K562 (cell line): ENCODE measurements at regions not wholly inside any gene's neighbourhood (a gene's known extent, or its start where the extent isn't known, plus 50 kb on each side); places are given as distances from the start of the nearest gene placed in this dataset.

ENCODE experiments used
- ATAC-seq: fragments of 200-7000 bp; cut with Tn5 transposase; 3 replicates; pipeline ENCODE4 v1.9.1; 2020; ENCODE audit warnings: moderate library complexity
- BruUV-seq: library from RNA; stranded (reverse); fragments of 400-500 nt; replicated peaks from 2 replicates; lab custom pipeline; 2021; lab: Mats Ljungman, UMichigan
- CTCF ChIA-PET: fragments of 300-600 bp; formaldehyde crosslinking; extraction: SDS; loops from one replicate; lab custom pipeline; 2021; ENCODE audit warnings: low intra/inter-chr PET ratio; lab: Yijun Ruan, JAX
- POLR2A ChIA-PET: fragments of 300-600, 350-650 bp; sonication (Branson Sonifier 250); formaldehyde crosslinking; extraction: SDS; loops from one replicate; lab custom pipeline; 2021; ENCODE audit warnings: antibody characterized with exemption, inconsistent platforms; lab: Yijun Ruan, JAX
- DNase-seq, 4 experiments: peaks; one replicate each; pipeline versions ENCODE4 v3.0.0 to v3.0.0-alpha.2; 2011 to 2018; ENCODE audit warnings: low spot score in 3 of 4, mixed read lengths in 3 of 4; ENCODE audit errors: extremely low read depth in 1 of 4
- FAIRE-seq: peaks from 2 replicates; lab custom pipeline; 2011; peaks lifted over from hg19 to GRCh38; lab: Jason Lieb, UNC
- H2AFZ ChIP-seq: 2 replicates; pipeline ENCODE4 v1.6.0; 2011; ENCODE audit warnings: low read depth, low read length, control low read depth, inconsistent platforms
- H3K27ac ChIP-seq: fragments of 200-600 bp; 3 replicates; pipeline ENCODE4 v1.8.0; 2011; ENCODE audit warnings: low read depth, mild to moderate bottlenecking, control low read depth, inconsistent platforms, low read length, moderate library complexity, mixed read lengths; ENCODE audit errors: extremely low read depth
- H3K27me3 ChIP-seq, 2 experiments: fragments of 300-600 bp in 1 of 2; 2 replicates in 1 of 2; 3 replicates in 1 of 2; pipeline versions ENCODE4 v1.6.0 to v1.8.0; 2011; ENCODE audit warnings: inconsistent platforms in 2 of 2, low read length in 2 of 2, mild to moderate bottlenecking in 1 of 2, mixed read lengths in 1 of 2, moderate library complexity in 1 of 2; ENCODE audit not compliant: control insufficient read depth in 2 of 2, insufficient read depth in 2 of 2
- H3K36me3 ChIP-seq: fragments of 300-600 bp; 3 replicates; pipeline ENCODE4 v1.8.0; 2011; ENCODE audit warnings: mild to moderate bottlenecking, low read length, inconsistent platforms; ENCODE audit not compliant: control insufficient read depth, insufficient read depth
- H3K4me1 ChIP-seq, 2 experiments: fragments of 200-600 bp in 1 of 2; replicated peaks in 1 of 2; 2 replicates in 1 of 2; 3 replicates in 1 of 2; pipeline versions ENCODE4 v1.5.1 to v1.8.0; 2011; ENCODE audit warnings: inconsistent platforms in 2 of 2, low read length in 2 of 2, mild to moderate bottlenecking in 1 of 2, mixed read lengths in 1 of 2, moderate library complexity in 1 of 2; ENCODE audit not compliant: control insufficient read depth in 2 of 2, insufficient read depth in 2 of 2
- H3K4me2 ChIP-seq: 2 replicates; pipeline ENCODE4 v1.6.1; 2011; ENCODE audit warnings: low read length, control low read depth, inconsistent platforms, mixed read lengths; ENCODE audit not compliant: insufficient read depth
- H3K4me3 ChIP-seq: fragments of 200-600 bp; sonication (generic), shearing (Covaris generic); 2 replicates; pipeline ENCODE4 v1.5.1; 2016; ENCODE audit warnings: control low read depth, inconsistent platforms
- H3K79me2 ChIP-seq: fragments of 200-600 bp; 3 replicates; pipeline ENCODE4 v1.8.0; 2011; ENCODE audit warnings: low read length, inconsistent platforms; ENCODE audit not compliant: control insufficient read depth, insufficient read depth
- H3K9ac ChIP-seq, 2 experiments: 2 replicates each; pipeline versions ENCODE4 v1.6.0 to v1.6.1; 2011; ENCODE audit warnings: low read depth in 2 of 2, low read length in 2 of 2, control low read depth in 1 of 2, inconsistent platforms in 1 of 2, mild to moderate bottlenecking in 1 of 2, mixed read lengths in 1 of 2; ENCODE audit not compliant: insufficient read depth in 1 of 2
- H3K9me1 ChIP-seq: one replicate; pipeline ENCODE4 v1.6.0; 2011; ENCODE audit warnings: inconsistent platforms, mild to moderate bottlenecking, low read length, moderate library complexity; ENCODE audit not compliant: control insufficient read depth, insufficient read depth
- H3K9me3 ChIP-seq: replicated peaks from 2 replicates; pipeline ENCODE4 v1.5.1; 2011; ENCODE audit warnings: low read depth, low read length, inconsistent platforms; ENCODE audit not compliant: control insufficient read depth, insufficient read depth
- H4K20me1 ChIP-seq: replicated peaks from 2 replicates; pipeline ENCODE4 v1.6.1; 2011; ENCODE audit warnings: low read length, inconsistent platforms, mixed read lengths; ENCODE audit not compliant: control insufficient read depth, insufficient read depth
- ATF4 ChIP-seq: fragments of 450-650 bp; formaldehyde crosslinking; IDR thresholded peaks from 2 replicates; pipeline ENCODE4 v1.4.0; 2022; ENCODE audit warnings: mild to moderate bottlenecking, moderate library complexity
- C11orf30 ChIP-seq: fragments of 450-650 bp; IDR thresholded peaks from 2 replicates; pipeline ENCODE4 v1.6.1; 2016; ENCODE audit warnings: low read depth, mild to moderate bottlenecking
- CSDE1 ChIP-seq, 2 experiments: fragments of 450-650 bp; IDR thresholded peaks; 2 replicates each; pipeline ENCODE4 v1.6.1; 2016; ENCODE audit warnings: mild to moderate bottlenecking in 1 of 2
- MYBL2 ChIP-seq, 2 experiments: fragments of 450-650 bp in 1 of 2; sonication (generic) in 1 of 2; formaldehyde crosslinking in 1 of 2; IDR thresholded peaks; 2 replicates each; pipeline versions ENCODE4 v1.6.1 to v1.8.1; 2017 to 2022; ENCODE audit warnings: borderline replicate concordance in 1 of 2, inconsistent platforms in 1 of 2, low read depth in 1 of 2, mild to moderate bottlenecking in 1 of 2, missing genetic modification reagents in 1 of 2, moderate library complexity in 1 of 2
- POLR2AphosphoS2 ChIP-seq: IDR thresholded peaks from 2 replicates; pipeline ENCODE4 v1.6.1; 2012; ENCODE audit warnings: low read length, improper control_type of control experiment
- POU5F1 ChIP-seq: fragments of 150-350 bp; IDR thresholded peaks from 2 replicates; pipeline ENCODE4 v1.6.1; 2014; ENCODE audit warnings: borderline replicate concordance, low read length, low read depth, mild to moderate bottlenecking; ENCODE audit not compliant: partially characterized antibody
- PTBP1 ChIP-seq: fragments of 200-400 bp; formaldehyde crosslinking; IDR thresholded peaks from 2 replicates; pipeline ENCODE4 v1.6.1; 2017; ENCODE audit warnings: low read depth, low read length
- RBM14 ChIP-seq: fragments of 200-400 bp; formaldehyde crosslinking; IDR thresholded peaks from 2 replicates; pipeline ENCODE4 v1.6.1; 2018; ENCODE audit warnings: low read depth, mild to moderate bottlenecking, low read length, moderate library complexity, borderline replicate concordance; ENCODE audit not compliant: insufficient read depth
- RNF2 ChIP-seq: sonication (generic); IDR thresholded peaks from 2 replicates; pipeline ENCODE4 v1.6.1; 2016
- SRSF3 ChIP-seq: fragments of 200-400 bp; formaldehyde crosslinking; IDR thresholded peaks from 2 replicates; pipeline ENCODE4 v1.6.1; 2016; ENCODE audit warnings: mild to moderate bottlenecking, low read length, moderate library complexity; ENCODE audit not compliant: insufficient read depth
- TCF7L2 ChIP-seq: fragments of 150-350 bp; IDR thresholded peaks from 2 replicates; pipeline ENCODE4 v1.6.1; 2016; ENCODE audit warnings: low read depth, mild to moderate bottlenecking, low read length, moderate library complexity
- TGIF2 ChIP-seq: sonication (generic); formaldehyde crosslinking; IDR thresholded peaks from 2 replicates; pipeline ENCODE4 v1.8.1; 2022; ENCODE audit warnings: mild to moderate bottlenecking, missing genetic modification reagents, moderate library complexity
- TOE1 ChIP-seq, 2 experiments: fragments of 450-650 bp in 1 of 2; sonication (generic) in 1 of 2; formaldehyde crosslinking in 1 of 2; IDR thresholded peaks; 2 replicates each; pipeline versions ENCODE4 v1.7.1 to v1.8.0; 2016 to 2022; ENCODE audit warnings: borderline replicate concordance in 2 of 2, mild to moderate bottlenecking in 2 of 2, antibody characterized with exemption in 1 of 2, inconsistent platforms in 1 of 2, low read depth in 1 of 2, missing genetic modification reagents in 1 of 2, moderate library complexity in 1 of 2
- ZNF3 ChIP-seq: fragments of 250-450 bp; sonication (Bioruptor Pico); IDR thresholded peaks from 2 replicates; pipeline ENCODE4 v1.5.0; 2021; ENCODE audit warnings: mild to moderate bottlenecking, moderate library complexity
- ZSCAN29 ChIP-seq: fragments of 450-650 bp; IDR thresholded peaks from 2 replicates; pipeline ENCODE4 v1.6.1; 2017
- ZZZ3 ChIP-seq: fragments of 450-650 bp; IDR thresholded peaks from 2 replicates; pipeline ENCODE4 v1.6.1; 2016; ENCODE audit warnings: antibody characterized with exemption, mild to moderate bottlenecking, moderate library complexity
- WGBS: fragments of 100-300 bp; shearing (Covaris generic); methylation state at CpG from one replicate; pipeline ENCODE4 v1.1.6; 2016; ENCODE audit warnings: low coverage, mixed read lengths; ENCODE audit not compliant: insufficient coverage; ENCODE audit errors: missing lambda C conversion rate; 5-methylcytosine and 5-hydroxymethylcytosine counted together
- in situ Hi-C: fragments of 300-500 bp; cut with MboI; formaldehyde crosslinking; loops from 4 replicates; pipeline ENCODE4 v1.15.0; 2018; ENCODE audit warnings: inconsistent platforms, mixed read lengths
- intact Hi-C: fragments of 100-400 bp; cut with micrococcal nuclease; formaldehyde crosslinking; loops from 2 replicates; pipeline ENCODE4 v1.14.2; 2022
- TF ChIP-seq, protein P1 (sequence below): fragments of 250-450 bp; sonication (Bioruptor Pico); IDR thresholded peaks from 2 replicates; pipeline ENCODE4 v1.4.0; 2020; ENCODE audit warnings: mild to moderate bottlenecking, moderate library complexity

DNA sequence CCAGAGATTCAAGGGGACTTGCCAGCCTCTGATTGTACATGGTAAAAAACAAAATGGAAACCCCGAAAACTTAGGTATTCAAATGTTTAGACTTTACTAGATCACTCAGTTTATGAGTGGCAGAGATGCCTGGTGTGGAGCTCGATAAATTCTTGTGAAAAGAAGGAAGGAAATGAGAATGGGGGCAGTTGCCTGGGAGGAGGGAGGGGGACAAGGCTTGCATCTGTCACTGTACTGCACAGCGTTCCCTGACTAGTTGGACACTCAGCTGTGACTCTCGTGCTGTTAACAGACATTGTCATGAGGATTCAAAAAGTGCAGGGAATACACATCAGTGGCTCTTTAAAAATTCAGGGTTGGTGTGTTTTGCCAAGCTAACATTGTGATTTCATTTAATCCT is 232.9 kb downstream of the ZIC5 start (continued):
- TF ChIP-seq POU5F1, result no peak
- no peak for TF ChIP-seq SRSF3
- TF ChIP-seq RBM14, result no peak
- TF ChIP-seq TCF7L2, result no peak
- TF ChIP-seq MYBL2 (IDR thresholded peaks at IDR 0.05; ENCODE audit: low read depth), result no peak
- TF ChIP-seq MYBL2 (CRISPR knock-in tag; IDR thresholded peaks at IDR 0.05; ENCODE audit: borderline replicate concordance), result no peak

GRCh38 chr13:99737481-99738245 is 233.9 kb downstream of the ZIC5 start:
- no peaks in the 10 kb centered on the region for H3K9me3 ChIP-seq
- in situ Hi-C loops (no loop called here), intact Hi-C loops (no loop called here)
- DNase-seq, result no peak
- H3K36me3 ChIP-seq, result no peaks in the 10 kb centered on the region
- H3K27me3 ChIP-seq, result peaks cover 12 to 20% of the 10 kb centered on the region in 2 experiments; a peak in 4 of 5 replicates
- ChIA-PET POLR2A (no interaction called here), CTCF (no interaction called here)
- no peak overlapping the region for H3K27ac ChIP-seq
- peaks cover 4% of the 10 kb centered on the region; the same call in 1 of the 2 replicates for H4K20me1 ChIP-seq
- H3K4me2 ChIP-seq, result no peak overlapping the region
- no peak overlapping the region for H2AFZ ChIP-seq
- WGBS, result 27% methylated on average over 7 of the region's 8 CpGs
- no peaks in the 10 kb centered on the region for H3K9me1 ChIP-seq
- no peaks in the 10 kb centered on the region for H3K79me2 ChIP-seq
- no peaks in the 10 kb centered on the region for H3K4me1 ChIP-seq
- no peak overlapping the region for H3K4me3 ChIP-seq
- FAIRE-seq, result no peak
- no peak overlapping the region for H3K9ac ChIP-seq
- no peak for ATAC-seq
- no TSS peak for BruUV-seq
- TF ChIP-seq PTBP1 (no peak), POLR2AphosphoS2 (no peak), RNF2 (no peak), CSDE1 (IDR thresholded peaks at IDR 0.05) (no peak), ZZZ3 (no peak), ZNF3 (CRISPR knock-in tag) (no peak), TGIF2 (CRISPR knock-in tag) (no peak), ZSCAN29 (no peak), TOE1 (IDR thresholded peaks at IDR 0.05; ENCODE audit: borderline replicate concordance) (no peak), TOE1 (CRISPR knock-in tag; IDR thresholded peaks at IDR 0.05; ENCODE audit: borderline replicate concordance, low read depth) (no peak), ATF4 (CRISPR knock-in tag) (no peak), C11orf30 (no peak)
- TF ChIP-seq, protein P1, sequence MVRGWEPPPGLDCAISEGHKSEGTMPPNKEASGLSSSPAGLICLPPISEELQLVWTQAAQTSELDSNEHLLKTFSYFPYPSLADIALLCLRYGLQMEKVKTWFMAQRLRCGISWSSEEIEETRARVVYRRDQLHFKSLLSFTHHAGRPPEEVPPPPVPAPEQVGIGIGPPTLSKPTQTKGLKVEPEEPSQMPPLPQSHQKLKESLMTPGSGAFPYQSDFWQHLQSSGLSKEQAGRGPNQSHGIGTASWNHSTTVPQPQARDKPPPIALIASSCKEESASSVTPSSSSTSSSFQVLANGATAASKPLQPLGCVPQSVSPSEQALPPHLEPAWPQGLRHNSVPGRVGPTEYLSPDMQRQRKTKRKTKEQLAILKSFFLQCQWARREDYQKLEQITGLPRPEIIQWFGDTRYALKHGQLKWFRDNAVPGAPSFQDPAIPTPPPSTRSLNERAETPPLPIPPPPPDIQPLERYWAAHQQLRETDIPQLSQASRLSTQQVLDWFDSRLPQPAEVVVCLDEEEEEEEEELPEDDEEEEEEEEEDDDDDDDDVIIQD, result no peak
